ENCODE measurements at regions not wholly inside any gene's neighbourhood (a gene's known extent, or its start where the extent isn't known, plus 50 kb on each side); places are given as distances from the start of the nearest gene placed in this dataset.

GRCh38 chr5:32842813-32843530 lies 131.9 kb downstream of the NPR3 start:
- H3K9me3 Mint-ChIP-seq = no peaks in the 10 kb centered on the region
- H3K27ac Mint-ChIP-seq = peak overlapping the region in 5 of 6 donors; percentile 56 to 88 (median 81)
- H3K27me3 Mint-ChIP-seq (ENCODE audit: low read depth in 3 of 3) = peaks cover 0 to 2% (median 1%) of the 10 kb centered on the region in 3 donors
- H3K4me3 Mint-ChIP-seq = peak overlapping the region; percentile 60 to 72 (median 60)
- peaks cover 54 to 57% of the 10 kb centered on the region in 2 donors for H3K4me1 Mint-ChIP-seq
- peak; percentile 42 to 63 (median 51) for DNase-seq
- peaks cover 0 to 4% (median 0%) of the 10 kb centered on the region in 3 donors for H3K36me3 Mint-ChIP-seq

GRCh38 chr5:32843531-32843895 lies 132.4 kb downstream of the NPR3 start:
- H3K9me3 Mint-ChIP-seq = no peaks in the 10 kb centered on the region
- H3K4me1 Mint-ChIP-seq = peaks cover 54 to 57% of the 10 kb centered on the region in 2 donors
- peak overlapping the region; percentile 60 to 72 (median 60) for H3K4me3 Mint-ChIP-seq
- peaks cover 0 to 4% (median 0%) of the 10 kb centered on the region in 3 donors for H3K36me3 Mint-ChIP-seq
- H3K27me3 Mint-ChIP-seq (ENCODE audit: low read depth in 3 of 3) = peaks cover 0 to 2% (median 1%) of the 10 kb centered on the region in 3 donors
- peak overlapping the region in 5 of 6 donors; percentile 56 to 88 (median 81) for H3K27ac Mint-ChIP-seq
- DNase-seq = no peak

- Mint-ChIP-seq H3K4me1 (peaks cover 54 to 57% of the 10 kb centered on the region in 2 donors), H3K9me3 (no peaks in the 10 kb centered on the region), H3K27ac (peak overlapping the region in 3 of 6 donors; percentile 25 to 62 (median 59)), H3K4me3 (peak overlapping the region in 3 of 5 donors; percentile 4 to 23 (median 4)), H3K36me3 (no peaks in the 10 kb centered on the region), H3K27me3 (ENCODE audit: low read depth in 3 of 3) (peaks cover 0 to 2% (median 1%) of the 10 kb centered on the region in 3 donors)
- no peak for DNase-seq
Observed at GRCh38 chr5:32845171-32845570, 134.1 kb downstream of the NPR3 start.

GRCh38 chr5:32848120-32848519 lies 137.0 kb downstream of the NPR3 start:
- H3K27me3 Mint-ChIP-seq (ENCODE audit: low read depth in 3 of 3) = peaks cover 0 to 4% (median 1%) of the 10 kb centered on the region in 3 donors
- H3K27ac Mint-ChIP-seq = no peak overlapping the region
- no peaks in the 10 kb centered on the region for H3K36me3 Mint-ChIP-seq
- peaks cover 36 to 43% of the 10 kb centered on the region in 2 donors for H3K4me1 Mint-ChIP-seq
- DNase-seq = no peak
- peaks cover 0 to 3% (median 0%) of the 10 kb centered on the region in 6 donors for H3K9me3 Mint-ChIP-seq
- no peak overlapping the region for H3K4me3 Mint-ChIP-seq

- no peak overlapping the region for H3K27ac Mint-ChIP-seq
Observed at GRCh38 chr5:32848681-32849080, 137.6 kb downstream of the NPR3 start.

GRCh38 chr5:32850817-32851496 lies 139.8 kb downstream of the NPR3 start:
- H3K27me3 Mint-ChIP-seq (ENCODE audit: low read depth in 3 of 3) = peaks cover 0 to 6% (median 1%) of the 10 kb centered on the region in 3 donors

More at GRCh38 chr5:32848681-32849080, 137.6 kb downstream of the NPR3 start:
- Mint-ChIP-seq H3K9me3 (peaks cover 0 to 3% (median 0%) of the 10 kb centered on the region in 6 donors), H3K27me3 (ENCODE audit: low read depth in 3 of 3) (peaks cover 0 to 4% (median 1%) of the 10 kb centered on the region in 3 donors), H3K4me1 (peaks cover 31 to 38% of the 10 kb centered on the region in 2 donors), H3K4me3 (no peak overlapping the region), H3K36me3 (no peaks in the 10 kb centered on the region)
- no peak for DNase-seq

GRCh38 chr5:32851559-32852173 lies 140.5 kb downstream of the NPR3 start:
- Mint-ChIP-seq H3K4me1 (peaks cover 5 to 8% of the 10 kb centered on the region in 2 donors), H3K36me3 (no peaks in the 10 kb centered on the region), H3K27ac (no peak overlapping the region), H3K4me3 (no peak overlapping the region), H3K9me3 (peaks cover 0 to 3% (median 0%) of the 10 kb centered on the region in 6 donors), H3K27me3 (ENCODE audit: low read depth in 3 of 3) (peaks cover 0 to 6% (median 1%) of the 10 kb centered on the region in 3 donors)
- no peak for DNase-seq

More at GRCh38 chr5:32850817-32851496, 139.8 kb downstream of the NPR3 start:
- no peak overlapping the region for H3K4me3 Mint-ChIP-seq
- peaks cover 0 to 3% (median 0%) of the 10 kb centered on the region in 6 donors for H3K9me3 Mint-ChIP-seq
- H3K27ac Mint-ChIP-seq = no peak overlapping the region
- no peak for DNase-seq
- peaks cover 12 to 15% of the 10 kb centered on the region in 2 donors for H3K4me1 Mint-ChIP-seq
- no peaks in the 10 kb centered on the region for H3K36me3 Mint-ChIP-seq

GRCh38 chr5:32852535-32852934 lies 141.4 kb downstream of the NPR3 start:
- Mint-ChIP-seq H3K27ac (peak overlapping the region in 1 of 6 donors; percentile 31), H3K4me1 (peaks cover 4 to 6% of the 10 kb centered on the region in 2 donors), H3K36me3 (no peaks in the 10 kb centered on the region), H3K27me3 (ENCODE audit: low read depth in 3 of 3) (peaks cover 0 to 6% (median 1%) of the 10 kb centered on the region in 3 donors), H3K9me3 (peaks cover 0 to 4% (median 2%) of the 10 kb centered on the region in 6 donors), H3K4me3 (no peak overlapping the region)
- peak; percentile 5 to 30 (median 22) for DNase-seq

GRCh38 chr5:32852976-32853375 lies 141.9 kb downstream of the NPR3 start:
- H3K4me1 Mint-ChIP-seq = peaks cover 4 to 6% of the 10 kb centered on the region in 2 donors
- peaks cover 0 to 6% (median 1%) of the 10 kb centered on the region in 3 donors for H3K27me3 Mint-ChIP-seq (ENCODE audit: low read depth in 3 of 3)
- no peak overlapping the region for H3K27ac Mint-ChIP-seq

GRCh38 chr5:32854473-32854872 lies 143.4 kb downstream of the NPR3 start:
- Mint-ChIP-seq H3K27me3 (ENCODE audit: low read depth in 3 of 3) (peaks cover 2 to 10% (median 4%) of the 10 kb centered on the region in 3 donors), H3K4me1 (peaks cover 4 to 6% of the 10 kb centered on the region in 2 donors), H3K36me3 (peaks cover 0 to 4% (median 0%) of the 10 kb centered on the region in 3 donors), H3K9me3 (peaks cover 4 to 20% (median 14%) of the 10 kb centered on the region in 6 donors), H3K4me3 (no peak overlapping the region), H3K27ac (no peak overlapping the region)
- DNase-seq = no peak

More at GRCh38 chr5:32852976-32853375, 141.9 kb downstream of the NPR3 start:
- Mint-ChIP-seq H3K9me3 (peaks cover 3 to 6% (median 5%) of the 10 kb centered on the region in 6 donors), H3K36me3 (no peaks in the 10 kb centered on the region), H3K4me3 (no peak overlapping the region)
- no peak for DNase-seq

GRCh38 chr5:32859211-32859641 lies 148.1 kb downstream of the NPR3 start:
- Mint-ChIP-seq H3K27ac (no peak overlapping the region), H3K9me3 (peaks cover 4 to 28% (median 17%) of the 10 kb centered on the region in 6 donors), H3K4me1 (peaks cover 3 to 9% of the 10 kb centered on the region in 2 donors), H3K27me3 (ENCODE audit: low read depth in 3 of 3) (peaks cover 2 to 6% (median 5%) of the 10 kb centered on the region in 3 donors), H3K4me3 (no peak overlapping the region), H3K36me3 (peaks cover 0 to 4% (median 0%) of the 10 kb centered on the region in 3 donors)
- no peak for DNase-seq

- H3K9me3 Mint-ChIP-seq = peaks cover 0 to 11% (median 4%) of the 10 kb centered on the region in 6 donors
Observed at GRCh38 chr5:32865475-32865874, 154.4 kb downstream of the NPR3 start.

GRCh38 chr5:32866138-32866537 lies 155.0 kb downstream of the NPR3 start:
- Mint-ChIP-seq H3K27ac (no peak overlapping the region), H3K9me3 (peaks cover 0 to 11% (median 5%) of the 10 kb centered on the region in 6 donors), H3K36me3 (no peaks in the 10 kb centered on the region), H3K4me3 (no peak overlapping the region), H3K27me3 (ENCODE audit: low read depth in 3 of 3) (peaks cover 0 to 4% (median 3%) of the 10 kb centered on the region in 3 donors), H3K4me1 (peaks cover 3 to 9% of the 10 kb centered on the region in 2 donors)
- no peak for DNase-seq

More at GRCh38 chr5:32865475-32865874, 154.4 kb downstream of the NPR3 start:
- peaks cover 3 to 9% of the 10 kb centered on the region in 2 donors for H3K4me1 Mint-ChIP-seq
- H3K27me3 Mint-ChIP-seq (ENCODE audit: low read depth in 3 of 3) = peaks cover 0 to 4% (median 2%) of the 10 kb centered on the region in 3 donors
- H3K4me3 Mint-ChIP-seq = no peak overlapping the region
- no peak overlapping the region for H3K27ac Mint-ChIP-seq
- H3K36me3 Mint-ChIP-seq = no peaks in the 10 kb centered on the region
- no peak for DNase-seq
